Ovary (tissue), 7 donors: ENCODE measurements at regions not wholly inside any gene's neighbourhood (a gene's known extent, or its start where the extent isn't known, plus 50 kb on each side); places are given as distances from the start of the nearest gene placed in this dataset.

Experiments used
- DNase-seq, 5 donors: peaks; one replicate each; pipeline ENCODE4 v3.0.0-alpha.2; 2019 to 2020
- H3K27ac ChIP-seq, 2 donors: fragments of 200-600 bp; one replicate each; pipeline versions ENCODE4 v1.5.1 to v1.8.0; 2019 to 2022
- H3K27me3 ChIP-seq: fragments of 200-600 bp; one replicate; pipeline ENCODE4 v1.8.0; 2022
- H3K36me3 ChIP-seq: fragments of 200-600 bp; sonication (generic); one replicate; pipeline ENCODE4 v1.5.1; 2019
- H3K4me1 ChIP-seq: one replicate; pipeline ENCODE4 v1.8.1; 2013; ENCODE audit warnings: mild to moderate bottlenecking, moderate library complexity; ENCODE audit not compliant: insufficient read depth
- H3K4me3 ChIP-seq: fragments of 200-600 bp; sonication (generic); one replicate; pipeline ENCODE4 v1.5.1; 2017
- H3K9me3 ChIP-seq, 2 donors: fragments of 200-600 bp in 1 of 2; sonication (generic) in 1 of 2; one replicate each; pipeline versions ENCODE4 v1.5.1 to v1.8.1; 2013 to 2019; ENCODE audit warnings: mild to moderate bottlenecking in 1 of 2, moderate library complexity in 1 of 2
- EP300 ChIP-seq: sonication (generic); formaldehyde crosslinking; IDR thresholded peaks from one replicate; pipeline ENCODE4 v1.6.1; 2017; ENCODE audit warnings: antibody characterized with exemption
- POLR2A ChIP-seq: fragments of 450-650 bp; IDR thresholded peaks from one replicate; pipeline ENCODE4 v1.6.1; 2017; ENCODE audit warnings: antibody characterized with exemption, mild to moderate bottlenecking, moderate library complexity
- WGBS, 3 donors: extraction: QIAGEN DNeasy Blood & Tissue Kit in 1 of 3; methylation state at CpG; one replicate each; pipeline versions ENCODE4 v1.1.5 to v1.1.7; 2013 to 2017; 5-methylcytosine and 5-hydroxymethylcytosine counted together
- intact Hi-C, 4 donors: fragments of 100-400 bp; cut with DNase I; formaldehyde crosslinking; loops; one replicate each; pipeline versions ENCODE4 v1.11.0 to v1.15.1; 2022 to 2023
- TF ChIP-seq, protein P1 (sequence below), 3 donors: fragments of 450-650 bp in 2 of 3; fragments of 200-600 bp in 1 of 3; IDR thresholded peaks; one replicate each; pipeline versions ENCODE4 v1.5.1 to v1.8.0; 2016 to 2022; ENCODE audit warnings: antibody characterized with exemption in 3 of 3, mild to moderate bottlenecking in 1 of 3
- donor health status: DM: no; HTN: no; CAD: no; lungs with moderate emphysema.
- donor health status: DM: no; HTN: no; CAD: no.
- donor health status: Bipolar disorder and iron deficiency.
- donor health status: DM: no; HTN: no; CAD: no.
- donor health status: DM: yes; HTN: yes; CAD: no.

DNA sequence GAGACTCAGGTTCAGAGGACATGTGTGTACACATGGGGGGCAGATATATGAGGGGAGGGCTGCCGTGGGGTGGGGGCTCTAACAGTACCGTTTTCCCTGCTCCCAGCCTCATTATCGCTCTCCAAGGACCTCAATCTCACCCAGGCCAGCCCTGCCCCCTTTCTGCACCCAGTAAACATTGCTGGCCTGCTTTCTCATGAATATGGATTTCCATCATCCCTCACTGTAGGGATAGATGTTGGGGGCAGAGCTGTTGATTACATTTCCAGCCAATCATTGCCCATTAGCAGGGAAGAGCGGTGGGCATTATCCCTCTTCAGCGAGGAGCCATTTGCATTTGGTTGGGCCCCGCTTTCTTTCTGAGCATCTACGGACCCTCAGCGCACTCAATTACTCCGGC is 273.8 kb downstream of the RPS6KC1 start:
- H3K9me3 ChIP-seq, result no peaks in the 10 kb centered on the region
- no peaks in the 10 kb centered on the region for H3K27me3 ChIP-seq
- H3K27ac ChIP-seq, result no peak overlapping the region
- TF ChIP-seq, protein P1, sequence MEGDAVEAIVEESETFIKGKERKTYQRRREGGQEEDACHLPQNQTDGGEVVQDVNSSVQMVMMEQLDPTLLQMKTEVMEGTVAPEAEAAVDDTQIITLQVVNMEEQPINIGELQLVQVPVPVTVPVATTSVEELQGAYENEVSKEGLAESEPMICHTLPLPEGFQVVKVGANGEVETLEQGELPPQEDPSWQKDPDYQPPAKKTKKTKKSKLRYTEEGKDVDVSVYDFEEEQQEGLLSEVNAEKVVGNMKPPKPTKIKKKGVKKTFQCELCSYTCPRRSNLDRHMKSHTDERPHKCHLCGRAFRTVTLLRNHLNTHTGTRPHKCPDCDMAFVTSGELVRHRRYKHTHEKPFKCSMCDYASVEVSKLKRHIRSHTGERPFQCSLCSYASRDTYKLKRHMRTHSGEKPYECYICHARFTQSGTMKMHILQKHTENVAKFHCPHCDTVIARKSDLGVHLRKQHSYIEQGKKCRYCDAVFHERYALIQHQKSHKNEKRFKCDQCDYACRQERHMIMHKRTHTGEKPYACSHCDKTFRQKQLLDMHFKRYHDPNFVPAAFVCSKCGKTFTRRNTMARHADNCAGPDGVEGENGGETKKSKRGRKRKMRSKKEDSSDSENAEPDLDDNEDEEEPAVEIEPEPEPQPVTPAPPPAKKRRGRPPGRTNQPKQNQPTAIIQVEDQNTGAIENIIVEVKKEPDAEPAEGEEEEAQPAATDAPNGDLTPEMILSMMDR (IDR thresholded peaks at IDR 0.05), result no peak
- TF ChIP-seq POLR2A (no peak), EP300 (no peak)
- 91 to 94% (median 94%) methylated on average over 9 of the region's 9 CpGs for WGBS, 3 donors
- intact Hi-C loops, result no loop called here
- H3K4me1 ChIP-seq, result no peaks in the 10 kb centered on the region
- H3K4me3 ChIP-seq, result no peak overlapping the region
- no peak for DNase-seq
- no peaks in the 10 kb centered on the region for H3K36me3 ChIP-seq

DNA sequence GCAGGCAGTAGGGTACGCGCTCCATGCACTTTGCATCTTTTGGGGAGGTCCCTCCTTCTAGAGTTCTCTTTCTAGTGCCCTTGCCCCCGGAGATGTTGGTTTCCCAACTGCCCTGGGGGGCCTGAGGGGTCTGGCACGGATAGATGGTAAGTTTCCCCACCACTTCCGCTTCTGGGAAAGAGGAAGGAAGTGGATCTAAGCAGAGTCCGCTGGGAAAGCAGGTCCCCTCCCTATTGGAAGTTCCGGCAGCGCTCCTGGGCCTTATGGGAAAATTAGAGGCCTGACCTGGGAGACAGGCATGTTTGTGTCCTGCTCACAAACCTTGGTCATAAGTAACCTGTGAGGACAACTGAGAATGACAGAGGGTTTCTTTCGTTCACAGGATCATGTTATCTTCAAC is 274.4 kb downstream of the RPS6KC1 start:
- Histone ChIP-seq H3K4me3 (no peak overlapping the region), H3K9me3 (no peaks in the 10 kb centered on the region), H3K4me1 (no peaks in the 10 kb centered on the region), H3K36me3 (no peaks in the 10 kb centered on the region), H3K27me3 (no peaks in the 10 kb centered on the region), H3K27ac (no peak overlapping the region)
- 82 to 85% (median 84%) methylated on average over 9 of the region's 9 CpGs for WGBS, 3 donors
- intact Hi-C loops, result no loop called here
- DNase-seq, result no peak
- TF ChIP-seq EP300 (no peak), POLR2A (no peak)
- TF ChIP-seq, protein P1 (IDR thresholded peaks at IDR 0.05), result no peak

DNA sequence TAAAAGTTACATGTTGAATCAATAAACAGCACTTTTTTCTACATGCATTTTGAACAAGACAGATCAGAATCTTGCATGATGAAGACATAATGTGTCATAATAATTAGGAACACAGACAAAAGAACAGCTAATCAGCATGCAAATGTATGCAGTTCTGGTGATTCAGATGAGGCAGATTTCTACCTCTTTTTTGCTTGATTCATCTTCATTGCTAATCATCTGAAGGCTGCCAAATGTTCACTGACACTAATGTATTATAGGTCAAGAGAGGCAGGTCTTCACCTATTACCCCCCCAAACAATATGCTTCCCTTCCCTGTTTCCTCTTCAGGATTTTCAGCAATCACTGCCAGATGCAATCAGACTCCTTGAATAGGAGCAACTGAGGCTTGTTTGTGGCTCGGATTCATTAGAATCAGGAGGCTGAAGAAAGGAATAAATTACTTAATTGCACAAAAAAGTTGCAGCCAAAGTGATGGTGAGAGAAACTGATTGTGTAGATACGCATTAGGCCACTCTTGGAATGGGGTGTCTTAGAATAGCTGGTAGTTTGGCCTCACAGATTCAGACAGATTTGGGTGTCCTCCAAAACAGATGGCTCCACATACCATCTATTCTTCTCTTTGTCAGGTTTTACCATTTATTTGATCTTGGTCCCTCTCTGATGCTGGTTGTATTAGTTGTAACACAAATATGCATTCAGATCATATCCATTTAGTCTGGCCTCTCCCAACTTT is 275.4 kb downstream of the RPS6KC1 start:
- H3K27ac ChIP-seq, result no peak overlapping the region
- no peaks in the 10 kb centered on the region for H3K4me1 ChIP-seq
- H3K36me3 ChIP-seq, result no peaks in the 10 kb centered on the region
- DNase-seq, result no peak
- 82 to 84% (median 82%) methylated on average over 2 of the region's 2 CpGs for WGBS, 3 donors
- TF ChIP-seq POLR2A, result no peak
- TF ChIP-seq, protein P1 (IDR thresholded peaks at IDR 0.05), result no peak
- TF ChIP-seq EP300, result no peak
- no peak overlapping the region for H3K4me3 ChIP-seq
- intact Hi-C loops, result no loop called here
- H3K27me3 ChIP-seq, result no peaks in the 10 kb centered on the region
- H3K9me3 ChIP-seq, result no peaks in the 10 kb centered on the region

DNA sequence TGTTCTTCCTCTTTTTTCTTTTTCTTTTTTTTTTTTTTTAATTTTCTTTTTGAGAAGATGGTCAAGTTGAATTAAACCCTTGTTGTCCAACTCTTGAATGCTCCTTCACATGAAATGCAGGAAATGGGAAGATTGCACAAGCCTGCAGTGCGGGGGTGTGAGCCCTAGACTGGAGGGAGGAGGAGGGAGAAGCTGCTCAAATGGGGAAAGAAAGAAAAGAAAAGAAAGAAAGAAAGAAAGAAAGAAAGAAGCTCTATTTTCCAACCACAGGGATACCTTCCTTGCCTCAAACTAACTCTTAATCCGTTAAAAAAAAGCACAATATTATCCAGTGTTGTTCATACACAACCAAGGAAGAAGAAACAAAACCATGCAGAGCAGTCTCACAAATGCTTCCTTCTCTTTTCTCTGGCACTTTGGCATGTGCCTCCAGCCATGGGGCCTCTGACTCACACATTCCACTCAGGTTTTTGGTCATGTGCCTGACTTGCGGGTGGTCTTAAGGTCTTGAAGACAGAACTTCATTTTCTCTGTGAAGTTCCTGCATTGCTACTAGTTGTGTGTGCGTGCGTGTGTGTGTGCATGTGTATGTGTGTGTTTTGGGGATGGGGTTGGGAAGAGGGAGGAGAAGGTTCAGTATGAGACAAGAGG is 276.1 kb downstream of the RPS6KC1 start:
- Histone ChIP-seq H3K4me1 (no peaks in the 10 kb centered on the region), H3K36me3 (no peaks in the 10 kb centered on the region), H3K9me3 (no peaks in the 10 kb centered on the region), H3K4me3 (no peak overlapping the region), H3K27me3 (no peaks in the 10 kb centered on the region), H3K27ac (no peak overlapping the region)
- DNase-seq, result no peak
- intact Hi-C loops, result no loop called here
- WGBS, 3 donors, result 67 to 84% (median 74%) methylated on average over 5 of the region's 5 CpGs
- TF ChIP-seq EP300, result no peak
- no peak for TF ChIP-seq POLR2A
- TF ChIP-seq, protein P1 (IDR thresholded peaks at IDR 0.05), result no peak
